ENCODE measurements at regions not wholly inside any gene's neighbourhood (a gene's known extent, or its start where the extent isn't known, plus 50 kb on each side); places are given as distances from the start of the nearest gene placed in this dataset.
A peak's percentile ranks its signal among the peaks of the same experiment; 100 is the strongest.

GRCh38 chr20:58138395-58138794 is 90.1 kb downstream of the ANKRD60 start:
- DNase-seq, result no peak

GRCh38 chr20:58137651-58138265 is 90.7 kb downstream of the ANKRD60 start:
- no peak for DNase-seq

- no peak for DNase-seq
These were observed 91.2 kb downstream of the ANKRD60 start for GRCh38 chr20:58137236-58137635.

GRCh38 chr20:58136149-58136484 is 92.3 kb downstream of the ANKRD60 start:
- DNase-seq, result no peak

GRCh38 chr20:58135441-58136148 is 92.9 kb downstream of the ANKRD60 start:
- no peak for DNase-seq

- no peak for DNase-seq
These were observed 95.2 kb downstream of the ANKRD60 start for GRCh38 chr20:58133020-58133808.

- peak; percentile 27 for DNase-seq
These were observed 96.8 kb downstream of the ANKRD60 start for GRCh38 chr20:58131551-58132142.

GRCh38 chr20:58131151-58131550 is 97.3 kb downstream of the ANKRD60 start:
- DNase-seq, result no peak

- DNase-seq, result no peak
These were observed 97.9 kb downstream of the ANKRD60 start for GRCh38 chr20:58130581-58130980.

GRCh38 chr20:58130156-58130555 is 98.3 kb downstream of the ANKRD60 start:
- no peak for DNase-seq

- DNase-seq, result no peak
These were observed 98.7 kb downstream of the ANKRD60 start for GRCh38 chr20:58129721-58130151.

GRCh38 chr20:58128635-58129625 is 99.5 kb downstream of the ANKRD60 start:
- DNase-seq, result no peak

- peak; percentile 78 for DNase-seq
These were observed 100.7 kb downstream of the ANKRD60 start for GRCh38 chr20:58127701-58128111.

- no peak for DNase-seq
These were observed 102.7 kb downstream of the ANKRD60 start for GRCh38 chr20:58125726-58126125.

- DNase-seq, result no peak
These were observed 110.5 kb downstream of the ANKRD60 start for GRCh38 chr20:58117944-58118343.

GRCh38 chr20:58116505-58116904 is 111.9 kb downstream of the ANKRD60 start:
- no peak for DNase-seq

- DNase-seq, result no peak
These were observed 114.7 kb downstream of the ANKRD60 start for GRCh38 chr20:58113716-58114115.

GRCh38 chr20:58112017-58112781 is 116.3 kb downstream of the ANKRD60 start:
- DNase-seq, result peak; percentile 34

GRCh38 chr20:58111310-58112016 is 117.0 kb downstream of the ANKRD60 start:
- DNase-seq, result no peak

GRCh38 chr20:58109918-58110635 is 118.4 kb downstream of the ANKRD60 start:
- DNase-seq, result no peak

Measured in NCI-H226 (cell line).